ENCODE measurements at regions not wholly inside any gene's neighbourhood (a gene's known extent, or its start where the extent isn't known, plus 50 kb on each side); places are given as distances from the start of the nearest gene placed in this dataset.

GRCh38 chr11:109695696-109696095 lies 273.7 kb downstream of the C11orf87 start:
- TF ChIP-seq CTCF (IDR thresholded peaks at IDR 0.05; ENCODE audit: insufficient read depth, low read depth, low read length, missing control alignments), result no peak
- DNase-seq (ENCODE audit: low read depth), result no peak
- H3K4me3 ChIP-seq (ENCODE audit: low read depth, low read length), result no peak overlapping the region

DNA sequence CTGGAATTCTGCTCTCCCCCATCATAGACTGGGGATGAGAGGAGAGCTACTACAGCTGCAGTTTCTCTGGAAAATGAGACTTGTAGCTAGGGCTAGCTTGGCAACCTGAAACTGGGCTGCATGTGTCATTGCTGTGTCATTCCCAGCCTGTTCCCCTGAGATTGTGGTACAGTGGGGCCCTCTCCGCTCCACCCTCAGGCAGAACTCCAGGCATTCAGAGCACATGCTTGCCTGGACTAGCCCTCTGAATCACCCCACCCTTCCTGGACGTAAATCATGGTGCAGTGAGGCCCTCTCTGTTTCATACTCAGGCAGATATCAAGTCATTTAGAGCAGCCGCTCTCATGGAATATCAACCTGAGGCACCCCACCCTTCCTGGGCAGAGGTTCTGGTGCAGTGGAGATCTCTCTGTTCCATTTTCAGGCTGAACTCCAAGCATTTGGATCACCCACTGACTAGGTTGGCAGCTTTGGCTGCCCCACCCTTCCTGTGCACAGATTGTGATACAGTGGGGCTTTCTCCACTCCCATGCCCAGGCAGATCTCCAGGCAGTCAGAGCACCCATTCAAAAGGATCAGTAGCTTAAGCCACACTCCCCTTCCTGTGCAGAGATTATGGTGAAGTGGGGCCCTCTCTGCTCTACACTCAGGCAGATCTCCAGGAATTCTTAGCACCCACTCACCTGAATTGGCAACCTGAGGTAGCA lies 274.4 kb downstream of the C11orf87 start:
- no peak overlapping the region for H3K4me3 ChIP-seq (ENCODE audit: low read depth, low read length)
- TF ChIP-seq CTCF (IDR thresholded peaks at IDR 0.05; ENCODE audit: insufficient read depth, low read depth, low read length, missing control alignments), result no peak
- no peak for DNase-seq (ENCODE audit: low read depth)

- TF ChIP-seq CTCF (IDR thresholded peaks at IDR 0.05; ENCODE audit: insufficient read depth, low read depth, low read length, missing control alignments), result peak; percentile 76
- DNase-seq (ENCODE audit: low read depth), result peak; percentile 55
- no peak overlapping the region for H3K4me3 ChIP-seq (ENCODE audit: low read depth, low read length)
Measured at GRCh38 chr11:109697140-109697843, 275.3 kb downstream of the C11orf87 start.

- no peak overlapping the region for H3K4me3 ChIP-seq (ENCODE audit: low read depth, low read length)
- no peak for DNase-seq (ENCODE audit: low read depth)
- no peak for TF ChIP-seq CTCF (IDR thresholded peaks at IDR 0.05; ENCODE audit: insufficient read depth, low read depth, low read length, missing control alignments)
Measured at GRCh38 chr11:109698237-109698636, 276.2 kb downstream of the C11orf87 start.

DNA sequence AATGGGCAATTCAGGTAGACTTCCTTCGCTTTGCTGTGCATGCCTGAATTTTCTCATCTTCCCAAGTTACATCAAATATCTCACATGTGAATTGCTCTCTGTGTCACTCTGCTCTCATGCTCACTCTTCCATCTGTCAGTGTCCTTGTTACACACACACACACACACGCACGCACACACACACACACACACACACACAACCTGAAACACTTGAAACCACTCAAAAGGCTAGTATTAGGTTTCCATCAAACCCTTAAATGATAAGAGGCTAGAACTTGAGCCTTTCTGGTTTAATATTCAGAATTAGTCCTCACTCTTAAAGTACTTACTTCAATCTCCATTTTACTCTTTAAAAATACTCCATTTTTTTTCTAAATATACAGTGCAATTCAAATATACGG lies 282.4 kb downstream of the C11orf87 start:
- no peak overlapping the region for H3K4me3 ChIP-seq (ENCODE audit: low read depth, low read length)
- TF ChIP-seq CTCF (IDR thresholded peaks at IDR 0.05; ENCODE audit: insufficient read depth, low read depth, low read length, missing control alignments), result no peak
- DNase-seq (ENCODE audit: low read depth), result no peak

DNA sequence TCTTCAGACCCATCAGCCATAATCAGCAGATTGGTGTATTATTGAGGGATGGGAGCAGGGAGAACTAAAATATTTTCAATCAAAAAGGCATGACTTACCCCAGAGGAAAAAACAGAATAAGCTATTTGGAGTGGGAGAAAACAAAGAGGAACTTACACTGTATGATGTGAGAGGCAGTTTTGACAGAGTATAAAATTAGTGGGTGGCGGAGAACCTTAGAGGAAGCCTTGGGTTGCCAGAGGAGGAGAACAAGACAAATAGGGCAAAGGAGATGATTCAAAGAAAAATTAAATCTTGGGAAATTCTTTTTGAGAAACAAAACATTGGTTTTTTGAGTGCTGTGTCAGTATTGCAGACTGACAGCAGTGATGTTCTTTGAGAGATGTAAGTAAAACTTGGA lies 285.0 kb downstream of the C11orf87 start:
- TF ChIP-seq CTCF (IDR thresholded peaks at IDR 0.05; ENCODE audit: insufficient read depth, low read depth, low read length, missing control alignments), result no peak
- no peak for DNase-seq (ENCODE audit: low read depth)
- H3K4me3 ChIP-seq (ENCODE audit: low read depth, low read length), result no peak overlapping the region

Data from GM12865 (cell line).